Activated naive CD4-positive, alpha-beta T cell (primary cell): ENCODE measurements at regions not wholly inside any gene's neighbourhood (a gene's known extent, or its start where the extent isn't known, plus 50 kb on each side); places are given as distances from the start of the nearest gene placed in this dataset.

Source experiments
- DNase-seq, 4 experiments: peaks; one replicate each; lab custom pipeline; 2025; lab: John Stamatoyannopoulos, UW

DNA sequence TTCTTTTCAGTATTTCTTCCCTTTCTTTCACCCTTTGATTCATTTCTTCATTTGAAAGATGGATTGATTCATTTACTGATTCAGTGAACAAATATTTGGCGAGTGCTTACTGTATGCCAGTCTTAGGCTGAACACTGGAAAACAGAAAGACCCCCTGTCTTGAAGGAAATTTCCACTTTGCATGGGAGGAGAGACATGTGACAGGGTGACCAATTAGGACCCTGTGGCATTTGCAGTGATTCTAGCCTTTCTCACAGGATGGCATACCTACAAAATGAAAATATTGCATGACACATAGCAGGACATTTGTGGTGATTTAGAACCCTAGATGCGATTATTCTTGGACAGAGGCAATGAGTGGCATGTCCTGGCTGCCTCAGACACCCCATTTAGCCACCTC is 407.2 kb upstream of the SGCD start:
- DNase-seq, result no peak

DNA sequence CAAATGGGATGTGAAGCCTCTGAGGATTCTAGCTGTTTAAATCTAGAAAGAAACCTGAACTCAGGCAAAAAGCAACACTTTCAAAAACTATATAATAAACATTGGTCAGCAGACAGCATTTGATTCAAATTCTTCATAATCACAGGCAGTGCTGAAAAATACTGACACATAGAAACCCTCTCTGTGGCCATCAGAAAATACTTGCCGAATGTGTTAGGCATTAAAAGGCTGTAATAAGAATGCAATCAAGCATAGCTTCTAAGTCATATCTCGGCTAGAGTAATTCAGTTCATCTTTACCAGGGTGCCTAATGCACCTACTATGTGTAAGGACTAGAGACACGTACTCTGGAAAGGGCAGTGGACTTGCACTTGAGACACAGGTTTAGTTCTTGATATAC is 405.3 kb upstream of the SGCD start:
- DNase-seq, result no peak

DNA sequence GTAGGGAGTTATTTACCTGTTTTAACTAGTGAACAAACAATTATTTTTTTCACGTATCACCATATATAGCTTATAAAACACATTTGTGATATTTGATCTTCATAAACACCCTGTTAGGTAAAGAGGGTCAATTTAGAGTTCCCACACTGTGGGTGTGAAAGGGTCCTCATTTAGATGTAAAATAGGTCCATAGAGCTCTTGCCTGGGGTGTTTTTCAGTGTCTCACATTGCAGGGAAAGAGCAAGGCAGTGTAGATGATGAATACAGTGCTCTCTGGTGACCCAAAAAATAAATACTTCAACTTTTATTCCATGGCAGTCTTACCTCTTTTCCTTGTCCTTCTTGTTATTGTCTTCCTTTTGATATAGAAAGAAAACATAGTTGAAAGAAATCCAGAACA is 403.2 kb upstream of the SGCD start:
- no peak for DNase-seq

DNA sequence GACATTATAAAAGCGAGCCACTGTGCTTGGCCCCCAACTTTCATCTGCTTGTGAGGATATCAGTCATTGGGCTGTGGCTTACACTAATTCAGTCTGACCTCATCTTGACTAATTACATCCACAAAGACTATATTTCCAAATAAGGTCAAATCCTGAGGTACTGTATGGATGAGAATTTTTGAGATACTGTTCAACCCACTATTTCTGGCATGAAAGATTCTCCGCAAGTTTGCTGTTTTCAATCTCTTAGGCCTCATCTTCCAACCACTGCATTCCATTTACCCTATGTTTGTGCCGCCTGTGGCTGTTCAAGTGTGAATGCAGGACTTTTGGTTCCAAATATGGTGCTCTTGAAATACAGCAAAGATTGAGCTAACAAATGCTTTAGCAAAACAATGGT is 400.9 kb upstream of the SGCD start:
- no peak for DNase-seq

DNA sequence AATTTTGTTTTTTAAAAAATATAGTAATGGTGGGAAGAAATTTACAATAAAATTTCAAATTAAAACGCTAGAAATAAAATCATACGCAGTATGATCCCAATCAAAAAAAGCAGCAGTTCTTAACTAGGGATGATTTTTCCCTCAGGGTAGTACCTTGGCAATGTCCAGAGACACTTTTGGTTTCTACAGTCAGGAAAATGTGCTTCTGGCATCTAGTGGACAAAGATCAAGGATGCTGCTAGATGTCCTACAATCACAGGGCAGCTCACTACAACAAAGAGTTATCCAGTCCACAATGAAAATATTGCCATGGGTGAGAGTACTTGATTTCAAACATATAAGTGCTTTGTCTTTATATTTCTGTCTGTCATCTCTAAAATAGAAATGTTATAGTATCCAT is 400.2 kb upstream of the SGCD start:
- DNase-seq, result no peak

DNA sequence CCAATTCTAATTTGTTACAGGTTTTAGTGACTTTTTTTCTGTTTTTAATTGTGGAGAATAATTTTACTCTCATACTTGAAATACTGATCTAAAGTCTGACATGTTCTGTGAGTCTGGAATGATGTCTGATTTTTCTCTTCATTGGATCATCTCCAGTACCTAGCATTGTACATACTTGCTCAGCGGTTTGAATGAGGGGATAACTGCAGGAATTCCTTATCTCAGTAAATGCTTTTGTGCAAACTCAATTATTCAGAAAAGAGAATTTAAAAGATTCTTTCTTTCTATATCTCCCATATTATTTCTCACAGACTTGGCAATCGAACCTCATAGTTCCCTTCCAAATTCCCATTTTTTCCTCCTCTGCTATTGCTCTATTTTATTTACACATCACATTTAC is 397.9 kb upstream of the SGCD start:
- no peak for DNase-seq

DNA sequence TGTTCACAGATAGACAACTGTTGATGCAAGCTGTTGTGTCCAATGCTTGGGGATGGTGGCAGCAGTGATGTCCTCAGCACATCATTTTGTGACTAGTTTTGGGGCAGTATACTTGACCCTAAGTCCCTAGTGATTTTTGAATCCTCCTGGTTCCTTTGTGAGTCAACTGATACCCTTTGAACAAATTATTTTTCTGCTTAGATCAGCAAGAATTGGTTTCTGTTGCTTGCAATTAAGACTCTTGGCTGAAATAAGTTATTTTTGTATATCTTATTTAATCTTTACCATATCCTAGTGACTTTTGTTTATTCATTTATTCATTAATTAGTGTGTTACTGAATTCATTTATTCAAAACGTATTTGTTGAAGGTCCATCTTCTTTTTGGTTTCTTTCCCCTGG is 392.0 kb upstream of the SGCD start:
- DNase-seq, result no peak

DNA sequence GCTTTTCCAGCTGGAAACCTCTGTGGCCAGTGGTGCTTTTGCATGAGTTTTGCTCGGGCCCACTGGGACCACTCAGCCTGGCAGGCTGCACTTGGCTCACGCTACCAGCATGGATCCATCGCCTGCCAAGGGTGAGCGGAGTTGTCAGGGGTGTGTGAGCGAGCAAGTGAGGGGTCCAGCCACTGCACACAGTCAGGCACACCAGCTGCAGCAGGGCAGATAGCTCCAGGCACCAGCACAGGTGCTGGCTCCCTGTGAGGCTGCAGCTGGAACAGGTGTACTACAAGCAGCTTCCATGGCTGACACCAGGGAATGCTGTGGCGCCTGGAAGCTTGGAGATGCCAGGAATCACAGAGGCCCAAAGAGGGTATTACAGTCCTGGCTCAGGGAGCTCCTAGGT is 391.2 kb upstream of the SGCD start:
- DNase-seq, result no peak

DNA sequence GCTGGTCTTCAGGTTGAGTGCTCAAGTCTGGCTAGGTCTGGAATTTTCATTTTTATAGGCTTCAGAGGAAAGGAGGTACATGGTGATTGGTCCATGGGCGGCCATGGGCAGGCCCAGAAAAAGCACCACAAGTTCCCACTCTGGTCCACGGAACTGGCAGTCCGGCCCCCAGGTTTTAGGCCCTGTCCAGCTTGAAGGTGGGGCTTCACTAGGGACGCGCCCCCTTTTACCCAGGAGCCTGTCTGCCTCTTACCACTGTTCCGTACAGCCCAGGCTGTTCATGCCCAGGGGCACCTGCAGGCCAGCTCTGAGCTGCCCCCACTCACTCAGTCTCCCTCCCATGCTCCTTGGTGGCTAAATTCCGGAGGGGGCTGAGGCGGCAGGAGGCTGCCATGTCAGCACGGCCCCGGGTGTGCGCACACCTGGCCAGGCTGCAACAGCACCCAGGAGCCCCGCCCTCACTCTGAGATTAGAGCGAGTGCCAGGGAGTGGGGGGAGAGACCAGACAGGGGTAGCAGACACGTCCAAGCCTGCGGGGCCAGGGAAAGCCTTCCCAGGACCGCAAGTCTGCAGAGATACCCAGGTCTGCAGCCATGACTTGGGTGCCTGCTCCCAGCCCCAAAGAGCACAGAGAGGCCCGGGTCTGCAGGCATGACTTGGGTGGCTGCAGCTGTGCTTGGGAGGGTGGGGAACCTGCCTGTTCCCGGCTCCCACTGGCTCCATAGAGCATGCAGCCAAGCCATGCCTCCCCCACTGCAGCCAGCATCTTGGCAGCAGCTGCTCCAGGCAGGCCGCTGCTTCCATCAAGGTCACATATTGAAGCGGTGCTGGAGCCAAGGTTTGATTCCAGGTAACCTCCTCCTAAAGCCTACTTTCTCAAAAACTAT is 390.2 kb upstream of the SGCD start:
- no peak for DNase-seq

DNA sequence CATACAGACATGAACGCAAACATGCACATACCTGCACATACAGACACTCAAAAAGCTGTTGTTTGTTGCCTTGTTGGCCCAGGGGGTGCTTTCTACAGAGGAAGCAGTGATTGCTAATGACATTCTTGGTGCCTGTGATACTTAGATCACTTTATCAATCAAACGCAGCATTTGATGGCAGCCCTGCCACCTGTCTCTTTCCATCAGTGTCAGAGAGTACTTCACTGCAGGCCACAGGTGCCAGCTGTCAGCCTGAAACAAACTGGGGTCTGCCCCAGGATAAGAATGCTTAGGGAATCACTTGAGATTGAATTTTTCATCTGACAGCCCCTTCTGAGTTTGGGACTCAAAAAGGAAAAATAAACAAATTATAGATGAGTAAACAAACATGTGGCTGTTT is 388.9 kb upstream of the SGCD start:
- DNase-seq, result no peak

DNA sequence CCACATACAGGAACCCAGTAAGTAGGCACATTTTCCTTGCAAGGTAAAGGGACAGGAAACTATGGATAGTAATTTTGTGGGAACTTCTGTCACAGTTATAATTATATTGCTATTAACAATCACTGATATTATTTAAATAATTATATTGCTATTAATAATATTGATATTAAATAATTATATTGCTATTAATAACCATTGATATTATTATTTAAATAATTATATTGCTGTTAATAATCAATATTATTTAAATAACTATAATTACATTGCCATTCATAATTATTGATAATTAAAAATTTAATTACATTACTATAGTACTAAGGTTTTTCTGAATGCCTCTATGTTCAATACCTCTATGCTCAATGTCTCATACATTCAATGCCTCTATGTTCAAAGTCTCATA is 385.6 kb upstream of the SGCD start:
- no peak for DNase-seq

DNA sequence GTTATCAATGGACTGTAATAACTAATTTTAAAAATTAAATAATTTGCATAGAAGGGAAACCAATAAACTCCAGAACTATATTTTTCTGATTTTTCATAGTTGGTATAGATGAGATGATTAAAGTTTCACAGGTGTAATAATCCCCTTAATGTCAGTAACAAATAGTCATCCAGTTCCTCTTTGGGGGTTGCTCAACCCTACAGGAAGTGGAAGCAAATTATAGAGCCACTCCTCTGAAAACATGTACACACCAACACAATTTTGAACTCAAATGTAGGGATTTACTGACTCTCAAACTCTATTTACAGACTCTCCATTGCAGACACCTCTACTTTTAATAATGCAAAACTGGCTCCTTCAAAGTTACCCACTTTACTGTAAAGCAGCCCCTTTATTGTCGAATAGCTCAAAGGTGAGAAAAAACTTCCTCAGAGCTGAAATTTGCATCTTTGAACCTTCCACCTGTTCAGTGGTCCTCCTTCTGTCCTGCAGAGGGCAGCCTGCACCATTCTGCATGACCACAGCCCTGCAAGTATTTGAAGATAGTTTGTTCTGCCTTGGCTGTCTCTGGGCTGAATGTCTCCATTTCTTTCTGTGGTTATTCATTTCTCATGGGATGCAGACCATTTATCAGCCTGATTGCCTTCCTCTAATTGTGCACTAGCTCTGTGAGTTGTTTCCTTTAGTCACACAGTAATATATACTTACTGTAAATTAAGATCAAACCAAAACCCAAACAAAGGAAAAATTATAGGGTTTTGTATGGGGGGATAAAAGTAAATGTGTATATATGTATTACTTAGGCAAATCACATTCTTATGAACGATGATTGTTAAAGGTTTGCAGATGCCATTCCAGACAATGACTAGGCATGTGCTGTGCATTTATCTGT is 383.2 kb upstream of the SGCD start:
- DNase-seq, result peak in 1 of 4 experiments; percentile 0

DNA sequence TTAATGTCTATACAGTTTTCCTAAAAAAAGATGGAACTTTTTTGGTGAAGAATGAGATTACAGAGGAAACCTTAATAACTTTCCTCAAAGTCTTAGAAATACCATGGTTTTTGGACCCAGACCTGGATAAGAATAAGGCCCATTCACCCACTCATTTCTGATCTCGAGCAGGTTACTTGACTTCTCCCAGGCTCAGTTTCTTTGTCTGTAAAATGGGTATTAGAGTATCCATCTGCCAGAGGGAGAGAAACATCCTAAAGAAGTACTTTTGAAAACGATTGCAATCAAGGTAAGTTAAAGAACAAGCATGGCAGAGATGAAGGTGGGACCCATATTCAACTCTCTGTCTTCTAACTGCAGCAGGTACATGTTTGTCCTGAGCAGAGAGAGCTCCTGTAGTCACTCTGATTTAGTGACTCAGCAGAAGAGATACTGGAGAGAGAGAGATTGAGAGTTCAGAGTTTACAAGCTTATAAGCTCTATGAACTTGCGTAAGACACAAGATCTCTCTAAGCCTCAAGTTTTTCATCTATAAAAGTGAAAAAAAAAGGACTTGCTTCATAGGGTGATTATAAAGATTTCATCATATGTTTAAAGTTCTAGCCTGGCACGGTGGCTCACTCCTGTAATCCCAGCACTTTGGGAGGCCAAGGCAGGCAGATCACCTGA is 379.4 kb upstream of the SGCD start:
- no peak for DNase-seq

DNA sequence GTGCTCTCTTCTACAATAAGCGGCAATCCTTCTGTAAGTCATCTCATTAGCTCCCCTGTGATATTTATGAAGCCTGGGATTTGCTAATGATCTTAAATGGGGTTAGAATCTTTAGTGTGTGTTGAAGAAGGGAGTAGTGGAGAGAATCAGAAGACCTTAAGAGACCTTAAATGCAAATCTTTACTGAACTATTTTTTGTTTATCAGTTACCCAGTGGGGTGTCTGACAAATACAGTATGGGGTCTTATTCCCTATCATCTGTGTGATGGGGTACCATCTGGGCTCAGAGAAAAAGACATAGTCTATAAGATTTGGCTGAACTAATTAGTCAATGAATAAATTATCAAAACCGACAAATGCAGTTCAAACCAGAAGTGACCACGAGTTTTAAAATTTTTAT is 378.4 kb upstream of the SGCD start:
- no peak for DNase-seq

DNA sequence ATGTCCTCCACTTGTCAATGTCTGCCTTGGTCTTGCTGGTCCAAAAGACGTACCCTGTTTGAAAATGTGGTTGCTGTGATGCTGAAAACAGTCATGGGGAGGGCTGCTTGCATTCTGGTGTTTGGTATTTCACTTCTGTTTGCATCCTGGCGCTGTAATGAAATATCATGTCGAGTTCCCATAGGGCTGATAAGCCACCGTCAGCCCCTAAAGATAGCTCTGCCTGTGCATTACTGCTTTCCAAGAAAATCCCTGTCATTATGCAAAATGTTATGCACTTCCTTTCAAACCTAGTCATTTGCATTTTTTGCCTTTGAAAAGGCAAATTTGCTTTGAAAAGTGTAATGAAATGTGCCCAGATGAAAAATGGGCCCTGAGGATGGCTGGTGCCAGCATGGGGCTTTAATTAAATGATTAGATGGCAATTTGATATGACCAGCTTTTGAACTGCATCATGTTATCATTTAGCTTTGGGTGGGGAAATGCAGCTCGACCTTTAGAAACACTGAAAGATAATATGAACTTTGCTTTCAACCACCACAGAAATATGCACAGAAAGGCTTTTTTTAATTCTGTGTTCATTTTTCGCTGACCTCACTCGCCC is 374.4 kb upstream of the SGCD start:
- no peak for DNase-seq

DNA sequence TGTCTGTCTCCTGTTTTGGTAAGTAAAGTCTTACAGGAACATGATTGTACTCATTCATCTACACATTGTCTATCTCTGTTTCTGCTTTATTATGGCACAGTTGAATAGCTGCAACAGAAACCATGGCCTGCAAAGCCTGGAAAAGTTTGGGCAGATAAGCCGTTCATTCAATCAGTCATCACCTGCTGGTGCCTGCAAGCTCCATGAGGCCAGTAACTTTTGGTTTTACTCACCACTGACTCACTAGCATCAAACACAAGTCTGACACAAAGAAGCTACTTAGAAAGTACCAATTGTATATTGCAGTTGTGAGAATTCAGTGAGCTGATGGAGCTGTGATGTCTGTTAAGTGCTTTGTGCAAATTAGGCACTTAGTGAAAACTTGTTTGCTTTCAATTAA is 373.6 kb upstream of the SGCD start:
- no peak for DNase-seq

DNA sequence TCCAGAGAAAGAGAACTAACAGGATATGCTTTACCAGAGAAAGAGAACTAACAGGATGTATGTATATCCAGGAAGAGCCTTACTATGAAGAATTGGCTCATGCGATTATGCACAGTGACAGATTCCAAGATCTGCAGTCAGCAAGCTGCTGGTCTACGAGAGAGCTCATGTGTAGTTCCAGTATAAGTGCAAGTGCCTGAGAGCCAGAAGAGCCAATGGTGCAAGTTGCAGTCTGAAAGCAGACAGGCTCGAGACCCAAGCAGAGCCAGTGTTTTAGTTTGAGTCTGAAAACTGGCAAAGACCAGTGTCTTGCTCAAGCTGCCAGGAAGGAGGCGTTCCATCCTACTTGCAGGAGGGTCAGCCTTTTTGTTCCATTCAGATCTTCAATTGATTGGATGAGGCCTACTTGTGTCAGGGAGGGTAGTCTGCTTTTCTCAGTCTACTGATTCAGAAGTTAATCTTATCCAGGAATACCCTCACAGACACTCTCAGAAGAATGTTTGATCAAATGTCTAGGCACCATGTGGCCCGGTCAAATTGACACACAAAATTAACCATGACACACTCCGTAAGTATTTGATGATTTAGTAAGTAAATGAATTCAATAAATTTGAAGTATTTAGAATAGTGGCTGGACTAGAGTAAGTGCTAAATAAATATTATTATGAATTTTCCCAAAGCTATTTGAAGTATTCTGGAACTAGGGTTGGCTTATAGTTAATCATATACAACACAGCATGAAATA is 372.1 kb upstream of the SGCD start:
- DNase-seq, result no peak

DNA sequence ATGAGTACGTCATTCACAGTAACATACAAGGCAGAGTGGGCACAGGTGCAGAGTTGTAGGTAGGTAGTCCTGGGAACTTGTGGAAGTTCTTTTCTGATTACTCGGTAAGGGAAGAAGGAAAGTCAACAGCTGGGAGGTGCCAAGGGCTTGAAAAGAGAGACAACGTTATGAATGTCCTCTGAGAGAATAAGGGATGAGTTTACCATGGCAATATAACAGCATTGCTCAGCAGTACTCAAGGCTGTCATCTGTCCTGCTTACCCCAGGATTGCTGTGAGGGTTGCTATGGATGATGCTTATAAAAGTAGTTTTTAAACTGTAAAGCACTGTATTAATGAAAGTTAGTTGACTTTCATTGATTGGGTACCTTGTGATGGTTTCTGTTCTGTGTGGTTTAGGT is 369.1 kb upstream of the SGCD start:
- no peak for DNase-seq

DNA sequence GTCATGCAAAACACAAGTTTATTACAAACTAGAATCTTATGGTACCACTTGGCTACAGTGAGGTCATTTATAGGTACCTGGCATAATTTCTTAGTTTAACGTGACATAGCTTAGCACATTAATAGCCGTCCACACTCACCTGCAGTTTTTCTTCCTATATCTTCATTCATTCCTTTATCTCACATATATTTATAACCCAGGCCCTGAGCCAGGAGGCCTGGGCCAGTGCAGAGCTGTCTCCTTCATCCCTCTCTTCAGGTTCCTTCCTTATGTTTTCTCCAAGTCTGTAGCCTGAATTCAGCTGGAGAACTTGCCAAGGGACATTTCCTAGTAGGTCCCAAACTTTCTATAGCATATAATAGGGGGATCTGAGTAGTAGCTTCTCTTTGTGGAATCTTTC is 367.9 kb upstream of the SGCD start:
- no peak for DNase-seq

DNA sequence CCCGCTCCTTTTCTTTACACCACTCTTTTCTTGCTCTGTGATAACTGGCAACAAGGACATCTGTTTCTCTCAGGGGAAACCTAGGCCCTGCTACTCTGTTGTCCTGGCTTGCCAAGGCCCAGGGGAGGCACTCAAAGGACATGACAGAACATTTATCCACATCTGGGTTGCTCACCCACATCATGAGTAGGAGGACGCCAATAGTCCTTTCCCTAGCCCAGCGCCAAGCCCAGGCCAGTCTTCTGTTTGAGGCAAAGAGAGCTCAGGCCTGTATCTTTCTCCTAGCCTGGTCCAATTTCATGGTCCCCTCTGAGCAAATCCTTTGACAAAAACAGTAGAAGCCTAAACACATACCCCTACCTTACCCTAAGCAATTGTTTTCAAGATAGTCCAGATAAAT is 366.8 kb upstream of the SGCD start:
- no peak for DNase-seq

DNA sequence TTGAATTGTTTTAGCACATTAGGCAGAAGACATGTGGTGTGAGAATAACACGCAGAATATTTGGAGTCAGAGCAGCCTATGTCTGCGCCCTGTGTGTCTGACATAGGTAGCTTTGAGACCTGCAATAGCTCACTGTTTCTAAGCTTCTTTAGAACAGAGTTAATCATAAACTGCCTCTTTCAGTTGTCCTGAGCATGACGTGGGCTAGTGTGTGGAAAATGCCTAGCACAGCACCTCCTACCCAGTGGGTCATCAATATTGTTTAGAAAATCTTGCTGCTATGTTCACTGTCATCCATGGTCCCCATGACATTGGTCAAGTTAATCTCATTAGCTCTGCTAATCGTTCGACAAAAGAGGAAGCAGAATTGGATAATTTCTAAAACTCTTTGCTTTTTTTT is 357.4 kb upstream of the SGCD start:
- no peak for DNase-seq

DNA sequence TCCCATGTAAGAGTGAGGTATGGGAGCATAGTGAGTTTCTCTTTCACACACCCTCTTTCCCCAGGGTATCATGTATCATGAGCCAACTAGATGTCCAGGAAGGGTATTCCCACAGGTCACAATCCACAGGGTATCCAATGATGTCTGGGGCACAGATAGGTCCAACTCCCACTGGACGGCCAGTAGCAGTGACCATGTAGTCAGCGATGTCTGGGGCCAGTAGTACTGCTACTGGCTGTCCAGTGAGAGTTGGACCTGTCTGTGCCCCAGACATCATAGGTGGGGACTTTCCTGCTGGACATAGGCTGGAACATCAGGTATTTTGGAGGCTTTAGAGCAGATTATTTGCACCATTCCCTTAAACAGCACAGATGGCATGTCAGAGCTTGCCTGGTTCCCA is 352.6 kb upstream of the SGCD start:
- DNase-seq, result no peak
